GM12874 (cell line): ENCODE measurements at regions not wholly inside any gene's neighbourhood (a gene's known extent, or its start where the extent isn't known, plus 50 kb on each side); places are given as distances from the start of the nearest gene placed in this dataset.

ENCODE experiments used
- TF ChIP-seq, protein P1 (sequence below): IDR thresholded peaks from 2 replicates; pipeline ENCODE4 v1.5.1; 2011; ENCODE audit warnings: low read depth, mild to moderate bottlenecking, control low read depth, low read length, moderate library complexity; ENCODE audit not compliant: insufficient read depth

- TF ChIP-seq, protein P1, sequence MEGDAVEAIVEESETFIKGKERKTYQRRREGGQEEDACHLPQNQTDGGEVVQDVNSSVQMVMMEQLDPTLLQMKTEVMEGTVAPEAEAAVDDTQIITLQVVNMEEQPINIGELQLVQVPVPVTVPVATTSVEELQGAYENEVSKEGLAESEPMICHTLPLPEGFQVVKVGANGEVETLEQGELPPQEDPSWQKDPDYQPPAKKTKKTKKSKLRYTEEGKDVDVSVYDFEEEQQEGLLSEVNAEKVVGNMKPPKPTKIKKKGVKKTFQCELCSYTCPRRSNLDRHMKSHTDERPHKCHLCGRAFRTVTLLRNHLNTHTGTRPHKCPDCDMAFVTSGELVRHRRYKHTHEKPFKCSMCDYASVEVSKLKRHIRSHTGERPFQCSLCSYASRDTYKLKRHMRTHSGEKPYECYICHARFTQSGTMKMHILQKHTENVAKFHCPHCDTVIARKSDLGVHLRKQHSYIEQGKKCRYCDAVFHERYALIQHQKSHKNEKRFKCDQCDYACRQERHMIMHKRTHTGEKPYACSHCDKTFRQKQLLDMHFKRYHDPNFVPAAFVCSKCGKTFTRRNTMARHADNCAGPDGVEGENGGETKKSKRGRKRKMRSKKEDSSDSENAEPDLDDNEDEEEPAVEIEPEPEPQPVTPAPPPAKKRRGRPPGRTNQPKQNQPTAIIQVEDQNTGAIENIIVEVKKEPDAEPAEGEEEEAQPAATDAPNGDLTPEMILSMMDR, result no peak
Observed at GRCh38 chr9:647522-647921, 194.0 kb upstream of the DMRT1 start.

DNA sequence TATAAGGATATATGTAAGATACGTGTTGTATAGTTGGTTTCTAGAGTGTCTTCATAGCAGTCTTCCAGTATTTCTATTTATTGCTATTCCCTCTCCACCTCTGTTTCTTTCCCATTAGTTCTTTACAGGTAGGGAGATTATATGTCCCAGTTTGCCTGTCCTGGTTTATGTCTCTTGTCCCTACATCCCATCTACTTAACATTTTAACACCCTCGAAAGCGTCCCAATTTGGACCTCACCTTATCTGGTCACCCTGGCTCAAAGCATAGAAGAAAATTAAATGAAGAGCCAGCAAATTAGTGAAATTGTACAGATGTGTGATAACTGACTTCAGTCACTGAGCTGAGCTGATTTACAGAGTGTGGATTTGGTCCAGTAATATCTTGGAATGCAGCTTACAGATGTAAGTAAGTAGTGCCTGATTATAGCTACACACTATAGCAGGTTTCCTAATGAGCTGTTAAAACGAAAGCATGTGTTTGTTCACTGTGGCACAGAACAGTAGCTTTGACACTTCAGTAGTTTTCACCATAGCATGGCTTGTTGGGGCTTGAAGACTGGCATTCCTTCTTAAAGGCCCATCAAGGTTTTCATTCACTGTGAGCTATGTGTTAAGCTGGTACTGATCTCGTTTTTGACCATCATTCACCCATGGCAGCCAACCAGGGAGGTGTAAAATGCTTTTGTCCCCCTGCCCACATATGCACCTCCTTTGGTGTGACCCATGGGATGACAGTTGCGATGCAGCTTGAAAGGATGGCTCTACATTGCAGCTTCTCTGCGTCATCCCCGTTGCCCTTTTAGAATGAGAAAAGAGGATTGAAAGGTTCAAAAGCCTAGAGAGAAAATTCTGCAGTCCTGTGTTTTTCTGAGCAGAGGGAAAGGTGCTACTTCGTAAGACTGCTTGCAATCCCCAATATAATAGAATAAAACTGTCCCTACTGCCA is 192.1 kb upstream of the DMRT1 start:
- TF ChIP-seq, protein P1, result no peak

- TF ChIP-seq, protein P1, result no peak
Observed at GRCh38 chr9:650362-650761, 191.1 kb upstream of the DMRT1 start.

- TF ChIP-seq, protein P1, result no peak
Observed at GRCh38 chr9:651371-651770, 190.1 kb upstream of the DMRT1 start.

- TF ChIP-seq, protein P1, result no peak
Observed at GRCh38 chr9:652914-653313, 188.6 kb upstream of the DMRT1 start.

DNA sequence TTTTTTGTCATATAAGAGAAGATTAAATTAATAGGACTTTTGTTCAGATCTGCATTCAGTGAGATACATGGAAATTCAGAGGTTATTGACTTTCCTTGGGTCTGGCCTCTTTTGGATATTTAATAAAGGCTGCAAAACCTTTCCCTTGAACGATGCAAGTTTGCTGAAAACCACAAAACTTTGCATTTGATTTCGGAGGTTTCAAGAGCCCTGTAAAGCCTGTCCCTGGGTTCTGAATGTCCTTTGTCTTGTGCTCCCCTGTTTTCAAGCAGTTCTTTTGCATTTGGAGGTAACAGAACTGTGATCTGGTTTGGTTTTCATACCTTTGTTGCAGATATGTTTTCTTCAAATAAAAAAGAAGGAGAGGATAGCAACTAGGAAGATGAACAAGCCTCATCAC is 188.1 kb upstream of the DMRT1 start:
- TF ChIP-seq, protein P1, result no peak

- TF ChIP-seq, protein P1, result no peak
Observed at GRCh38 chr9:653856-654387, 187.6 kb upstream of the DMRT1 start.
